K562 (cell line): ENCODE measurements at regions not wholly inside any gene's neighbourhood (a gene's known extent, or its start where the extent isn't known, plus 50 kb on each side); places are given as distances from the start of the nearest gene placed in this dataset.

Experiments
- ATAC-seq: fragments of 200-7000 bp; cut with Tn5 transposase; 3 replicates; pipeline ENCODE4 v1.9.1; 2020; ENCODE audit warnings: moderate library complexity
- BruUV-seq: library from RNA; stranded (reverse); fragments of 400-500 nt; replicated peaks from 2 replicates; lab custom pipeline; 2021; lab: Mats Ljungman, UMichigan
- CTCF ChIA-PET: fragments of 300-600 bp; formaldehyde crosslinking; extraction: SDS; loops from one replicate; lab custom pipeline; 2021; ENCODE audit warnings: low intra/inter-chr PET ratio; lab: Yijun Ruan, JAX
- POLR2A ChIA-PET: fragments of 300-600, 350-650 bp; sonication (Branson Sonifier 250); formaldehyde crosslinking; extraction: SDS; loops from one replicate; lab custom pipeline; 2021; ENCODE audit warnings: antibody characterized with exemption, inconsistent platforms; lab: Yijun Ruan, JAX
- DNase-seq, 4 experiments: peaks; one replicate each; pipeline versions ENCODE4 v3.0.0 to v3.0.0-alpha.2; 2011 to 2018; ENCODE audit warnings: low spot score in 3 of 4, mixed read lengths in 3 of 4; ENCODE audit errors: extremely low read depth in 1 of 4
- FAIRE-seq: peaks from 2 replicates; lab custom pipeline; 2011; peaks lifted over from hg19 to GRCh38; lab: Jason Lieb, UNC
- H2AFZ ChIP-seq: 2 replicates; pipeline ENCODE4 v1.6.0; 2011; ENCODE audit warnings: low read depth, low read length, control low read depth, inconsistent platforms
- H3K27ac ChIP-seq: fragments of 200-600 bp; 3 replicates; pipeline ENCODE4 v1.8.0; 2011; ENCODE audit warnings: low read depth, mild to moderate bottlenecking, control low read depth, inconsistent platforms, low read length, moderate library complexity, mixed read lengths; ENCODE audit errors: extremely low read depth
- H3K27me3 ChIP-seq, 2 experiments: fragments of 300-600 bp in 1 of 2; 2 replicates in 1 of 2; 3 replicates in 1 of 2; pipeline versions ENCODE4 v1.6.0 to v1.8.0; 2011; ENCODE audit warnings: inconsistent platforms in 2 of 2, low read length in 2 of 2, mild to moderate bottlenecking in 1 of 2, mixed read lengths in 1 of 2, moderate library complexity in 1 of 2; ENCODE audit not compliant: control insufficient read depth in 2 of 2, insufficient read depth in 2 of 2
- H3K36me3 ChIP-seq: fragments of 300-600 bp; 3 replicates; pipeline ENCODE4 v1.8.0; 2011; ENCODE audit warnings: mild to moderate bottlenecking, low read length, inconsistent platforms; ENCODE audit not compliant: control insufficient read depth, insufficient read depth
- H3K4me1 ChIP-seq, 2 experiments: fragments of 200-600 bp in 1 of 2; replicated peaks in 1 of 2; 2 replicates in 1 of 2; 3 replicates in 1 of 2; pipeline versions ENCODE4 v1.5.1 to v1.8.0; 2011; ENCODE audit warnings: inconsistent platforms in 2 of 2, low read length in 2 of 2, mild to moderate bottlenecking in 1 of 2, mixed read lengths in 1 of 2, moderate library complexity in 1 of 2; ENCODE audit not compliant: control insufficient read depth in 2 of 2, insufficient read depth in 2 of 2
- H3K4me2 ChIP-seq: 2 replicates; pipeline ENCODE4 v1.6.1; 2011; ENCODE audit warnings: low read length, control low read depth, inconsistent platforms, mixed read lengths; ENCODE audit not compliant: insufficient read depth
- H3K4me3 ChIP-seq: fragments of 200-600 bp; sonication (generic), shearing (Covaris generic); 2 replicates; pipeline ENCODE4 v1.5.1; 2016; ENCODE audit warnings: control low read depth, inconsistent platforms
- H3K79me2 ChIP-seq: fragments of 200-600 bp; 3 replicates; pipeline ENCODE4 v1.8.0; 2011; ENCODE audit warnings: low read length, inconsistent platforms; ENCODE audit not compliant: control insufficient read depth, insufficient read depth
- H3K9ac ChIP-seq, 2 experiments: 2 replicates each; pipeline versions ENCODE4 v1.6.0 to v1.6.1; 2011; ENCODE audit warnings: low read depth in 2 of 2, low read length in 2 of 2, control low read depth in 1 of 2, inconsistent platforms in 1 of 2, mild to moderate bottlenecking in 1 of 2, mixed read lengths in 1 of 2; ENCODE audit not compliant: insufficient read depth in 1 of 2
- H3K9me1 ChIP-seq: one replicate; pipeline ENCODE4 v1.6.0; 2011; ENCODE audit warnings: inconsistent platforms, mild to moderate bottlenecking, low read length, moderate library complexity; ENCODE audit not compliant: control insufficient read depth, insufficient read depth
- H3K9me3 ChIP-seq: replicated peaks from 2 replicates; pipeline ENCODE4 v1.5.1; 2011; ENCODE audit warnings: low read depth, low read length, inconsistent platforms; ENCODE audit not compliant: control insufficient read depth, insufficient read depth
- H4K20me1 ChIP-seq: replicated peaks from 2 replicates; pipeline ENCODE4 v1.6.1; 2011; ENCODE audit warnings: low read length, inconsistent platforms, mixed read lengths; ENCODE audit not compliant: control insufficient read depth, insufficient read depth
- ATF2 ChIP-seq: sonication (generic); formaldehyde crosslinking; IDR thresholded peaks from 2 replicates; pipeline ENCODE4 v1.8.1; 2022; ENCODE audit warnings: missing genetic modification reagents
- BMI1 ChIP-seq: fragments of 150-350 bp; IDR thresholded peaks from 2 replicates; pipeline ENCODE4 v1.6.1; 2014; ENCODE audit warnings: low read length
- BRD9 ChIP-seq: fragments of 450-650 bp; IDR thresholded peaks from 2 replicates; pipeline ENCODE4 v1.6.1; 2018; ENCODE audit warnings: low read depth; ENCODE audit not compliant: partially characterized antibody
- GABPB1 ChIP-seq: sonication (generic); formaldehyde crosslinking; IDR thresholded peaks from 2 replicates; pipeline ENCODE4 v1.8.0; 2022; ENCODE audit warnings: mild to moderate bottlenecking, missing genetic modification reagents
- IFI16 ChIP-seq: fragments of 250-450 bp; sonication (Bioruptor Pico); IDR thresholded peaks from 2 replicates; pipeline ENCODE4 v2.1.2; 2022; ENCODE audit warnings: mild to moderate bottlenecking, inconsistent platforms
- NFIX ChIP-seq: fragments of 250-450 bp; sonication (Bioruptor Pico); IDR thresholded peaks from 2 replicates; pipeline ENCODE4 v1.4.0; 2020; ENCODE audit warnings: low read depth, mild to moderate bottlenecking, moderate library complexity
- NKRF ChIP-seq: fragments of 450-650 bp; IDR thresholded peaks from 2 replicates; pipeline ENCODE4 v1.6.1; 2016; ENCODE audit warnings: borderline replicate concordance
- PRDM10 ChIP-seq: fragments of 450-650 bp; IDR thresholded peaks from 2 replicates; pipeline ENCODE4 v1.6.1; 2018; ENCODE audit not compliant: partially characterized antibody
- TCFL5 ChIP-seq: fragments of 250-450 bp; sonication (Bioruptor Pico); conservative IDR thresholded peaks from 2 replicates; pipeline ENCODE4 v1.6.1; 2021; ENCODE audit warnings: mild to moderate bottlenecking, moderate library complexity, matching md5 sums
- ZNF184 ChIP-seq: sonication (generic); formaldehyde crosslinking; IDR thresholded peaks from 2 replicates; pipeline ENCODE4 v1.5.0; 2020; ENCODE audit warnings: missing genetic modification reagents
- WGBS: fragments of 100-300 bp; shearing (Covaris generic); methylation state at CpG from one replicate; pipeline ENCODE4 v1.1.6; 2016; ENCODE audit warnings: low coverage, mixed read lengths; ENCODE audit not compliant: insufficient coverage; ENCODE audit errors: missing lambda C conversion rate; 5-methylcytosine and 5-hydroxymethylcytosine counted together
- in situ Hi-C: fragments of 300-500 bp; cut with MboI; formaldehyde crosslinking; loops from 4 replicates; pipeline ENCODE4 v1.15.0; 2018; ENCODE audit warnings: inconsistent platforms, mixed read lengths
- intact Hi-C: fragments of 100-400 bp; cut with micrococcal nuclease; formaldehyde crosslinking; loops from 2 replicates; pipeline ENCODE4 v1.14.2; 2022

GRCh38 chr4:189499696-189500095, 441.0 kb upstream of the FRG1 start:
- intact Hi-C loops, result no loop called here
- CTCF ChIA-PET, result no interaction called here

More at GRCh38 chr4:189499696-189500095, 441.0 kb upstream of the FRG1 start:
- POLR2A ChIA-PET, result no interaction called here
- Histone ChIP-seq H3K9me3 (peaks cover 3% of the 10 kb centered on the region; the same call in 1 of the 2 replicates), H3K27ac (no peak overlapping the region), H3K9me1 (no peaks in the 10 kb centered on the region), H4K20me1 (no peaks in the 10 kb centered on the region), H3K4me1 (no peaks in the 10 kb centered on the region), H3K79me2 (no peaks in the 10 kb centered on the region), H3K4me2 (no peak overlapping the region), H3K36me3 (no peaks in the 10 kb centered on the region), H3K9ac (no peak overlapping the region), H2AFZ (no peak overlapping the region), H3K4me3 (no peak overlapping the region), H3K27me3 (no peaks in the 10 kb centered on the region)
- no TSS peak for BruUV-seq
- no peak for ATAC-seq
- no peak for DNase-seq
- no peak for TF ChIP-seq TCFL5 (CRISPR knock-in tag)
- TF ChIP-seq BRD9, result no peak
- TF ChIP-seq GABPB1, result no peak
- TF ChIP-seq PRDM10, result no peak
- TF ChIP-seq ZNF184 (CRISPR knock-in tag), result no peak
- TF ChIP-seq BMI1, result no peak
- no peak for TF ChIP-seq ATF2 (CRISPR knock-in tag)
- TF ChIP-seq NFIX, result no peak
- no peak for TF ChIP-seq IFI16 (CRISPR knock-in tag)
- no peak for TF ChIP-seq NKRF
- in situ Hi-C loops, result no loop called here
- 3% methylated on average over 7 of the region's 7 CpGs for WGBS
- no peak for FAIRE-seq
